ENCODE measurements at regions not wholly inside any gene's neighbourhood (a gene's known extent, or its start where the extent isn't known, plus 50 kb on each side); places are given as distances from the start of the nearest gene placed in this dataset.

- Mint-ChIP-seq H3K27ac (ENCODE audit: unreplicated experiment) (no peak overlapping the region), H3K27me3 (ENCODE audit: low read depth) (no peaks in the 10 kb centered on the region), H3K4me1 (ENCODE audit: low read depth) (peaks cover 8% of the 10 kb centered on the region), H3K9me3 (ENCODE audit: low read depth) (peaks cover 4% of the 10 kb centered on the region), H3K4me3 (ENCODE audit: unreplicated experiment) (no peak overlapping the region), H3K36me3 (ENCODE audit: low read depth) (no peaks in the 10 kb centered on the region)
- DNase-seq (ENCODE audit: low spot score) = no peak
- TF ChIP-seq CTCF (IDR thresholded peaks at IDR 0.05) = no peak
Observed at GRCh38 chr5:165538065-165538464, 2032.6 kb downstream of the MAT2B start.

- no peak overlapping the region for H3K4me3 Mint-ChIP-seq (ENCODE audit: unreplicated experiment)
- no peaks in the 10 kb centered on the region for H3K36me3 Mint-ChIP-seq (ENCODE audit: low read depth)
- H3K27ac Mint-ChIP-seq (ENCODE audit: unreplicated experiment) = no peak overlapping the region
- H3K4me1 Mint-ChIP-seq (ENCODE audit: low read depth) = no peaks in the 10 kb centered on the region
- no peaks in the 10 kb centered on the region for H3K9me3 Mint-ChIP-seq (ENCODE audit: low read depth)
- DNase-seq (ENCODE audit: low spot score) = no peak
- TF ChIP-seq CTCF (IDR thresholded peaks at IDR 0.05) = no peak
- H3K27me3 Mint-ChIP-seq (ENCODE audit: low read depth) = peaks cover 1% of the 10 kb centered on the region
Observed at GRCh38 chr5:165559645-165560044, 2054.2 kb downstream of the MAT2B start.

- Mint-ChIP-seq H3K4me1 (ENCODE audit: low read depth) (no peaks in the 10 kb centered on the region), H3K36me3 (ENCODE audit: low read depth) (no peaks in the 10 kb centered on the region), H3K27ac (ENCODE audit: unreplicated experiment) (no peak overlapping the region), H3K4me3 (ENCODE audit: unreplicated experiment) (no peak overlapping the region), H3K27me3 (ENCODE audit: low read depth) (no peaks in the 10 kb centered on the region), H3K9me3 (ENCODE audit: low read depth) (no peaks in the 10 kb centered on the region)
- no peak for TF ChIP-seq CTCF (IDR thresholded peaks at IDR 0.05)
- DNase-seq (ENCODE audit: low spot score) = no peak
Observed at GRCh38 chr5:165560648-165561047, 2055.2 kb downstream of the MAT2B start.

- TF ChIP-seq CTCF (IDR thresholded peaks at IDR 0.05) = no peak
- Mint-ChIP-seq H3K4me1 (ENCODE audit: low read depth) (no peaks in the 10 kb centered on the region), H3K27ac (ENCODE audit: unreplicated experiment) (no peak overlapping the region), H3K27me3 (ENCODE audit: low read depth) (no peaks in the 10 kb centered on the region), H3K36me3 (ENCODE audit: low read depth) (no peaks in the 10 kb centered on the region), H3K4me3 (ENCODE audit: unreplicated experiment) (no peak overlapping the region), H3K9me3 (ENCODE audit: low read depth) (peaks cover under 1% of the 10 kb centered on the region)
- DNase-seq (ENCODE audit: low spot score) = no peak
Observed at GRCh38 chr5:165565911-165566310, 2060.5 kb downstream of the MAT2B start.

GRCh38 chr5:165569551-165569950 is 2064.1 kb downstream of the MAT2B start:
- DNase-seq (ENCODE audit: low spot score) = no peak
- Mint-ChIP-seq H3K36me3 (ENCODE audit: low read depth) (no peaks in the 10 kb centered on the region), H3K4me1 (ENCODE audit: low read depth) (no peaks in the 10 kb centered on the region), H3K9me3 (ENCODE audit: low read depth) (peaks cover 9% of the 10 kb centered on the region), H3K27ac (ENCODE audit: unreplicated experiment) (no peak overlapping the region), H3K27me3 (ENCODE audit: low read depth) (no peaks in the 10 kb centered on the region), H3K4me3 (ENCODE audit: unreplicated experiment) (no peak overlapping the region)
- no peak for TF ChIP-seq CTCF (IDR thresholded peaks at IDR 0.05)
